Cardiac muscle cell (in vitro differentiated cells and primary cell): ENCODE measurements at regions not wholly inside any gene's neighbourhood (a gene's known extent, or its start where the extent isn't known, plus 50 kb on each side); places are given as distances from the start of the nearest gene placed in this dataset.

ENCODE experiments used
- DNase-seq, 2 donors: peaks; one replicate each; pipeline versions ENCODE4 v3.0.0 to v3.0.0-alpha.2; 2010 to 2017; ENCODE audit warnings: low read depth in 1 of 2, low spot score in 1 of 2
- H3K27ac ChIP-seq: fragments of 200-600 bp; sonication (generic); 2 replicates; pipeline ENCODE4 v1.5.1; 2016
- H3K27me3 ChIP-seq: fragments of 200-600 bp; sonication (generic); 2 replicates; pipeline ENCODE4 v1.6.0; 2016; ENCODE audit warnings: control low read depth
- H3K36me3 ChIP-seq: fragments of 200-600 bp; sonication (generic); 2 replicates; pipeline ENCODE4 v1.5.1; 2016; ENCODE audit warnings: control low read depth
- H3K4me1 ChIP-seq: fragments of 200-600 bp; sonication (generic); 2 replicates; pipeline ENCODE4 v1.8.1; 2017; ENCODE audit warnings: low read depth, mild to moderate bottlenecking, mixed run types
- H3K4me3 ChIP-seq: fragments of 200-600 bp; sonication (generic); 2 replicates; pipeline ENCODE4 v1.5.1; 2016; ENCODE audit warnings: mild to moderate bottlenecking
- H3K9me3 ChIP-seq: fragments of 200-600 bp; sonication (generic); 2 replicates; pipeline ENCODE4 v1.5.1; 2017; ENCODE audit warnings: low read depth, mild to moderate bottlenecking, control low read depth
- TF ChIP-seq, protein P1 (sequence below): IDR thresholded peaks from 2 replicates; pipeline ENCODE4 v1.5.1; 2012; ENCODE audit warnings: low read depth, mild to moderate bottlenecking, low read length

GRCh38 chrX:125004799-125005198, 314.9 kb upstream of the TEX13C start:
- TF ChIP-seq, protein P1, sequence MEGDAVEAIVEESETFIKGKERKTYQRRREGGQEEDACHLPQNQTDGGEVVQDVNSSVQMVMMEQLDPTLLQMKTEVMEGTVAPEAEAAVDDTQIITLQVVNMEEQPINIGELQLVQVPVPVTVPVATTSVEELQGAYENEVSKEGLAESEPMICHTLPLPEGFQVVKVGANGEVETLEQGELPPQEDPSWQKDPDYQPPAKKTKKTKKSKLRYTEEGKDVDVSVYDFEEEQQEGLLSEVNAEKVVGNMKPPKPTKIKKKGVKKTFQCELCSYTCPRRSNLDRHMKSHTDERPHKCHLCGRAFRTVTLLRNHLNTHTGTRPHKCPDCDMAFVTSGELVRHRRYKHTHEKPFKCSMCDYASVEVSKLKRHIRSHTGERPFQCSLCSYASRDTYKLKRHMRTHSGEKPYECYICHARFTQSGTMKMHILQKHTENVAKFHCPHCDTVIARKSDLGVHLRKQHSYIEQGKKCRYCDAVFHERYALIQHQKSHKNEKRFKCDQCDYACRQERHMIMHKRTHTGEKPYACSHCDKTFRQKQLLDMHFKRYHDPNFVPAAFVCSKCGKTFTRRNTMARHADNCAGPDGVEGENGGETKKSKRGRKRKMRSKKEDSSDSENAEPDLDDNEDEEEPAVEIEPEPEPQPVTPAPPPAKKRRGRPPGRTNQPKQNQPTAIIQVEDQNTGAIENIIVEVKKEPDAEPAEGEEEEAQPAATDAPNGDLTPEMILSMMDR, result no peak
- H3K4me1 ChIP-seq, result peaks cover 3% of the 10 kb centered on the region
- no peaks in the 10 kb centered on the region for H3K27me3 ChIP-seq
- H3K27ac ChIP-seq, result no peak overlapping the region
- no peaks in the 10 kb centered on the region for H3K36me3 ChIP-seq
- no peaks in the 10 kb centered on the region for H3K9me3 ChIP-seq
- no peak for DNase-seq
- no peak overlapping the region for H3K4me3 ChIP-seq

- H3K4me1 ChIP-seq, result no peaks in the 10 kb centered on the region
- H3K27ac ChIP-seq, result no peak overlapping the region
- no peaks in the 10 kb centered on the region for H3K9me3 ChIP-seq
- TF ChIP-seq, protein P1, result no peak
- H3K36me3 ChIP-seq, result no peaks in the 10 kb centered on the region
- no peaks in the 10 kb centered on the region for H3K27me3 ChIP-seq
- H3K4me3 ChIP-seq, result no peak overlapping the region
- no peak for DNase-seq
These were observed 313.8 kb upstream of the TEX13C start for GRCh38 chrX:125005863-125006262.

GRCh38 chrX:125006704-125007103, 313.0 kb upstream of the TEX13C start:
- no peak overlapping the region for H3K4me3 ChIP-seq

GRCh38 chrX:125012585-125012984, 307.1 kb upstream of the TEX13C start:
- H3K4me3 ChIP-seq, result no peak overlapping the region
- no peak for DNase-seq
- no peaks in the 10 kb centered on the region for H3K36me3 ChIP-seq
- no peaks in the 10 kb centered on the region for H3K4me1 ChIP-seq
- no peaks in the 10 kb centered on the region for H3K9me3 ChIP-seq
- no peak overlapping the region for H3K27ac ChIP-seq
- no peaks in the 10 kb centered on the region for H3K27me3 ChIP-seq
- TF ChIP-seq, protein P1, result no peak

More at GRCh38 chrX:125006704-125007103, 313.0 kb upstream of the TEX13C start:
- Histone ChIP-seq H3K27me3 (no peaks in the 10 kb centered on the region), H3K4me1 (no peaks in the 10 kb centered on the region), H3K36me3 (no peaks in the 10 kb centered on the region), H3K9me3 (no peaks in the 10 kb centered on the region), H3K27ac (no peak overlapping the region)
- TF ChIP-seq, protein P1, result no peak
- no peak for DNase-seq

DNA sequence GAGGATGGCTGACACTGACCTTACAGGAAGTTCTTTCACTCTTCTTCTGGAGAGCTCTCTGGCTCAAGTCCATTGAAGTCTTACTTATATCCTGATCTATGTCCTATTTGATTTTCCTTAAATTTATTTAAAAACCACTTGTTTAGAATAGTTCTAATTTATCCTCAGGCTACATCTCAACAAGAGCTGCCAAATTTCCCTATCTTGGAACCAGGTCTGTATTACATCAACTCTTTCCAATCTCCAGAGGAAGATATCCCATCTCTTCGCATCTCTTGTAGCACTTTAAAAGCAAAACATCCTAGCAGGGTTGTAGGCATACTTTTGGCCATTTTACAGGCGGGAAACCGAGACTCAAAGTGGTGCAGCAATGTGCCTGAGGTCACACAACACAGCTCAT, 290.5 kb upstream of the TEX13C start:
- Histone ChIP-seq H3K9me3 (no peaks in the 10 kb centered on the region), H3K27ac (no peak overlapping the region), H3K27me3 (no peaks in the 10 kb centered on the region), H3K36me3 (no peaks in the 10 kb centered on the region), H3K4me1 (no peaks in the 10 kb centered on the region), H3K4me3 (no peak overlapping the region)
- TF ChIP-seq, protein P1, result no peak
- no peak for DNase-seq
